Fibroblast of peridontal ligament (primary cell): ENCODE measurements at regions not wholly inside any gene's neighbourhood (a gene's known extent, or its start where the extent isn't known, plus 50 kb on each side); places are given as distances from the start of the nearest gene placed in this dataset.

Experiments used
- DNase-seq: peaks from one replicate; pipeline ENCODE4 v3.0.0-alpha.2; 2010; ENCODE audit errors: extremely low read depth

DNA sequence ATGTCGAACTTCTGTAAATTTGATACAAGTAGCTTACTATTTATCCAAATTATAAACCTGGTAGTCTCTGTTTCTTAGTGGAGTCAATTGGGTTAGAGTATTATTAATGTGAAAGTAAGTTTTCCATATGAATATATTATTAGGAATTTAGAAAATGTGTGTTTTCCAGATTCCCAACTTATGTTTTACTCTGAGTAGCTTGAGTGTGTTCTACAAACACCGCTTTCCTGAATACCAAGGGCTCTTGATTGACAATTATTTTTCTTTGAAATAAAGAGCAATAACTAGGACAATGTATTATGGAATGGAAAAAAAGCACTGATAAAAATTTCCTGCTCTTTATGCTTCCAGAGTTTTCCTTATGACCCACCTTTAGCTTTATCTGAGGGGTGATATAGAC, 233.6 kb downstream of the POSTN start:
- DNase-seq, result no peak

- peak; percentile 75 for DNase-seq
Observed at GRCh38 chr13:37364007-37364406, 234.6 kb downstream of the POSTN start.

DNA sequence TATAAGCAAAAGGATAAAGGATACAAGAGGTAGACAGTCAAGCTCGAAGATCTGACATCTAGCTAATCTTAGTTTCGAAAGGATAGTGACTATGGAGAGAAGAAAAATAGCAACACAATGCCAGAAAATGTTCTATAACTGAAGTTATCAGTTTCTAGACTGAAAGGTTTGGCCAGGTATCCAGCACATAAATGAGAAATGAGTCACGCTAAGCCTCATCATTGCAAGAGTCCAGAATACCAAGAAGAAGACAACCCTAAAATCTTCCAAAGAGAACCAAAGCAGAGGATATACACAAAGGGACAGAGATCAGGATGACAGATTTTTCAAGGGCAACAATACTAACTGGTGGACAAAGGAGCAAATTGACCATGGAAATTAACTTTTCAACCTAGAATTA, 237.0 kb downstream of the POSTN start:
- DNase-seq, result no peak

GRCh38 chr13:37360556-37360955, 238.0 kb downstream of the POSTN start:
- DNase-seq, result peak; percentile 36

DNA sequence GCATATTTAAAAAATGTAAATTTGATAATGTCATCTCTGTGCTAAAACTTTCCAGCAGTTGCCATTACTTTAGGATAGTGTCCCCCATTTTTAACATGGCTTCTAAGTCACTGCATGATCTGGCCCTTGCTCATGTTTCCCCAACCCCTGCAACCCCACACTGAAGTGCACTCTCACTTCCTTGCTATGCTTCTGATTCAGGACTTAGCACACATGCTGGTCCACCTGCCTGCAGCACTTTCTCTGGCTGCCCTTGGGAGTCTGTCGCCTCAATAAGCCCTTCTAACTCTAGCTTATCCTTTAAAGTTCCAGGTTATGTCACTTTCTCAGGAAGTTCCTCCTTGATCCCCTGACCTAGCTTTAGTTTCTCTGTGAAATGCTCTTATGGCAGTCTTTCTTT, 241.0 kb downstream of the POSTN start:
- no peak for DNase-seq

- no peak for DNase-seq
Observed at GRCh38 chr13:37353911-37354310, 244.7 kb downstream of the POSTN start.

- no peak for DNase-seq
Observed at GRCh38 chr13:37351211-37351610, 245.7 kb upstream of the CSNK1A1L start.

- no peak for DNase-seq
Observed at GRCh38 chr13:37349916-37350315, 244.5 kb upstream of the CSNK1A1L start.

DNA sequence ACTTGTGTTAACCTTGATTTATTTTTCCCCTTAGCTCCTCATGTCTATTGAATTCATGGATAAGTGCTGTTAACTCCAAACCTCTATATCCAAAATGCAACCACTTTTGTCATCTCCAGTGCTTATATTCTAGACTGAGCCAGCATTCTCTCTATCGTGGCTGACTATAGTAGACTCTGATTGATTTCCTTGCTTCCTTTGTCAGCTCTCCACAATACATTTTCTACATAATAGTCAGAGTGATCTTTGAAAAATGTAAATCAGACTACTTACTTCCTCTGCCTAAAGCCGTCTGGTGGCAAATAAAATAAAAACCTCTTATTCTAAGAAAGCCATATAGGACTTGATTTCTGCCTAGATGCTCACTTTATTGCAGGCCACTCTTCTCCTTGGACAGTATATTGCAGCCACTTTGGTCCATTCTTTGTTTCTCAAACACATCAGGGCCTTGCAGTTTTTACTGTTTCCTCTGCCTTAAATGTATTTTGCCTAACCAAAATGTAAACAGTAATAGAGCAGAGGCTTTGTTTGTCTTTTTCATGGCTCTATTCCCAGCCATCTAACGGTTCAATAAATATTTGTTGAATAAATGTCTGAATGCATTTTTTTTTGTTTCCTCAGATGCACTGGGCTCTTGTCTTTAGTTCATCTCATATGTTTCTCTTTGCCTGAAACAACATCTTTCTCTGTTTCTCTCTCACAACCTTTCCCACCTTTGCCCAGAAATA, 243.6 kb upstream of the CSNK1A1L start:
- DNase-seq, result peak; percentile 65

DNA sequence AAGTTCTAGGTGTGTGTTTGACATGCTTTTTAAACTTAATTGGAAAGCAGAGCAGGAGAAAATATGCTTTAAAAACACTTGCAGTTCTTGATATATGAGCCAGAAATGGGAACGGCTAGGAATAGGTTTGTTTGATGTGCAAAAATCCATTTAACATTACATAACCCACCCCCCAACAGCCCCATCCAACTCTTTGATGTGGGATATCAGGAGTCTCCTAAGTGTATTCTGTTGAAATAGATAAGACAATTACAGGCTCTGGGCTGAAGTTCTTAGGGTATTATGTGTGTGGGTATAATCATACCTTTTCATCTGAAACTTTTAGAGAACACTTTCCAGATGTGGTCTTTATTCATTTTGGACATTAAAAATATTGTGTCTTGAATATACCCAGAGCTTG, 240.4 kb upstream of the CSNK1A1L start:
- no peak for DNase-seq

DNA sequence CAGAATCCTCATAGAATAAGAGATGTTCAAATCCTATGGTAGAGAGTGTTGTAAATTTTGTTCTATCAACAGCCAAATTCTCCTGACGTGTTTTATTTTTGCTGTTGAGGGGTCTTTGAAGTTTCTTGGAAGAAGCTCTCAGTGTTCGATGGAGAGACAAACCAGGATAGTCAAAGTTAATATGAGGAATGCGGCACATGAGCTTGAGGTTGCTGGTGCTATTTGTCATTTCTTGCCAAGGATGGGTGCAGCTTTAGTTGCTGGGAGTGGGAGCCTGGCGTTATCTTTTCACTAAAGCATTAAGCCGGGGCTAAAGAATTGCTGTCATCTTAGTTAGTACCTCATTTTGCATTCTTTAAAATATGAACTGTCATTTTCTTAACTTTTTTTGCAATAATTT, 239.9 kb upstream of the CSNK1A1L start:
- no peak for DNase-seq

DNA sequence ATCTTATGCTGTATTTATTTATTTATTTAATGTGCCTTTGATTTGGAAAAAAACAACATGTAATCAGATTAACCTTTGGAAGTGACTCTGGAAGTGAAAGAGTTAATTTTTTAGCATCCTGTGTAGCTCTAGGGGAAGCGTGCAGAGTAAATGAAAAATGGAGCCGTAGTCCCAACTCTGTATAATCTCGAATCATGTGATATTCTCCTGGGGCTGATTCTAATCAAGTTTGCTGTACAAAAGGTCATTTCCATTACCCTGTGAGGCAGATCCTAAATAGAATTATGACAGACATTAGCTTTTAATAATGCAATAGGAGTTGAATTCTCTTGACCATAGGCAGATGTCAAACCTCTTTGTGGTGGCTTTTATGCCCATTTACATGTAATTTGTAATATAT, 238.6 kb upstream of the CSNK1A1L start:
- no peak for DNase-seq

DNA sequence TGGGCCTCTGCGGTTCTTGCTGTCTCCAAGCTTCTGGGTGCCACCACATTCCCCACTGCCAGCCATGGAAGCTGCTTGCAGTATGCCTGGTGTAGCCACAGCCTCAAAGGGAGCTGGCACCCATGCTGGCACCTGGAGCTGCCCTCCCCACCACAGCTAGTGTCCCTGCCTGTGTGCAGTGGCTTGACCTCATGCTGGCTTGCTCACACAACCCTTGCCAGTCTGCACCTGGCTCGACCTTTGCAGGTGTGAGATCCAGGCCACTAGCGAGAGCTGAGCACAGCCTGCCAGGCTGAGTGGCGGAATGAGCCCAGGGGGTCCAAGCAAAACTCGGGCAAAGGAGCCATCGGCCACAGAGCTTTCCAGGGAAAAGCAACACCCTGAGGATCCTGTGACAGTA, 236.7 kb upstream of the CSNK1A1L start:
- no peak for DNase-seq

DNA sequence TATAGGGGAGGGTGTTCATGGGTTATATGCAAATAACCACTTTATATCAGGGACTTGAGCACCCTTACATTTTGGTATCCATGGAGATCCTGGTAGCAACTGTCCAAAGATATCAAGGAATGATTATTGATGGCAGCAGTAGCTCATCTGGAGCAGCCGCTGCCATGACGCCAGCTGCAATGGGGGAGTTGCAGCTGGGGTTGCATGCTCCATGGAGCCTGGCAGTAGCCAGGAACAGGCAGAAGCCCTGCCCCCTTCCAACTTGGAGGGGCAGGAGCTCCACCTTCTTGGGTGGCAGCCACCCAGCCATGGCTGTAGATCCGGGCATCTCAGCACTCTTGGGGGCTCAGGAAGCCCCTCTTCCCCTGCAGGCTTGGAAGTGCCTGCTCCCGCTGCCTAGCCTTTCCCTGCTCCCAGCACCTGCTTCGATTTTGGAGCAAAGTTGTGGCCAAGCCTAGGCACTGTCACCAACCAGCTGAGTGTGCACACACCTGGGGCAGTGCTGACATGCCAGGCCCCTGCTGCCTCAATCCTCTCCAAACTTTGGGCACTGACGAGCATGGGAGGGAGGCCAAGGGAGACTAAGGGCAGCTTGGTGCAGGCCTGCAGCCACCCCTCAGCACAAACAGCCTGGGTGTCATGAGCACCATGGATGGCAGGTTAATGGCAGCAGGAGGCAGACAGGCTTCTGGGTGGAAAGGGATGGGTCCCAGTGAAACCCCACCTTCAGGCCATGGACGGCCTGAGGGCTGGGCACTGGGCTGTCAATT, 235.6 kb upstream of the CSNK1A1L start:
- no peak for DNase-seq

DNA sequence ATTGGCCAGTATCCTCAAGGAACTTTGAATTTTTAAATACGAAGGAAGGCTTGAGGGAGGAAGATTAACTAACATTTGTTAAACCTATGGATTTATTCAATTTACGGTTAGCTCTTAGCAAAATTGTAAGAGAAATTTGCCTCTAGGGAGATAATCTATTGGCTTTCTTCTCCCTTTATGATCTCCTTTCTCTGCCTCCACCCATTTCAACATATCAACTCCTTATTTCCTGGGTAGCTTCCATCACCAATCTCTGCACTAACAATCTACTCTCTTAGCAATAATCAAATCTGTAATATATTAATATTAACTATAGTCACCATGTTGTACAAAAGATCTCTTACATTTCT, 233.9 kb upstream of the CSNK1A1L start:
- no peak for DNase-seq

GRCh38 chr13:37338726-37339385, 233.4 kb upstream of the CSNK1A1L start:
- no peak for DNase-seq

DNA sequence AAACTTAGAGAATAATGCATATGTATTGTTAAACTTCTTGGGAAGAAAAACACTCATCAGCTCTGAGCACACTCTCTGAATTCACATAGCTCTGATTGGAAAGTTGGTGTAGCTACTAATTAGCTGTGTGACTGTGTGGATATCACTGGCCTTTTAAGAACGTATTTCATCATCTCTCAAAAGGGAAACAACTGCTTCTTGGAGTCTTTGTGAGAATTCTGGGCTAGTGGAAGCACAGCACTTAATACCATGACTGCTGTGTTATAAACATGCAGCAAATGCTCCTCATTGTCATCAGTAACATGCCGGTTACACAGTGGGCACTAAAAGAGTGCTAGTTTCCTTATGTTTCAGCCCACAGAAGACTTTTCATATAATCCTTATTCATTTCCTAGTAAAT, 220.9 kb upstream of the CSNK1A1L start:
- DNase-seq, result peak; percentile 49

GRCh38 chr13:37319031-37319443, 213.6 kb upstream of the CSNK1A1L start:
- no peak for DNase-seq

DNA sequence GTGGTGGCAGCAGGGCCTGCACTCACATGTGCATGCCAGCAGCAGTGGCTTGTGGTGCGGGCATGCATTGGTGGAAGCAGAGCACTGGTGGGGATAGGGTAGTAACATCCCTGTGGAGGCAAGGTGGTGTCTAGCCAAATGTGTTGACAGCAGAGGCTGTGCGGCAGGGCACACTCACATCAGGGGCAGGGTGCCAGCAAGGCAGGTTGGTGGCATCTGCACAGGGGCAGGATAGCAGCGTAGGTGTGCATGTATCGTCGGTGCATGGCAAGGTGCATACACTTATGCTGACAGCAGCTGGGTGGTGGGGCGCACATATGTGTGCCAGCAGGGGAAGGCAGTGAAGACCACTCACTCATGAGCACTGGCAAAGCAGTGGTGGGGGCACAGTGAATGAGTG, 211.5 kb upstream of the CSNK1A1L start:
- no peak for DNase-seq

DNA sequence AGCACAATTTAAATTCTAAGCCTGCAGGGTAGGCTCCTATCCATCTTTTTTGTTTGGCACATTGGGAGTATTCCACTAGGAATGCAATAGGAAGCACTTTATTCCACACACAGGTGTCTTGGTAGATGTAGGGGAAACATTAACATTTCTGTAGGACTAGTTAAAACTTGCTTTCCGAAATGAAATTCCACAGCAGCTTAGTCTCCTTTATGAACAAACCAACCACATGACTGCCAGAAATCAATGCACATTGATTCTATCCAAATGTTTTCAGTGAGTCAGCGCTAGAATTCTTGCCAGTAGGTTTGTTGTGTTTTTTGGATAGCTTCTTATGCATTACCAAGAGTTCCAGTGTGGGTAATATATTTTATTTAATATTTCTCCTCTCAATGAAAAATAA, 207.9 kb upstream of the CSNK1A1L start:
- DNase-seq, result peak; percentile 98

GRCh38 chr13:37306778-37307544, 201.5 kb upstream of the CSNK1A1L start:
- peak; percentile 97 for DNase-seq

DNA sequence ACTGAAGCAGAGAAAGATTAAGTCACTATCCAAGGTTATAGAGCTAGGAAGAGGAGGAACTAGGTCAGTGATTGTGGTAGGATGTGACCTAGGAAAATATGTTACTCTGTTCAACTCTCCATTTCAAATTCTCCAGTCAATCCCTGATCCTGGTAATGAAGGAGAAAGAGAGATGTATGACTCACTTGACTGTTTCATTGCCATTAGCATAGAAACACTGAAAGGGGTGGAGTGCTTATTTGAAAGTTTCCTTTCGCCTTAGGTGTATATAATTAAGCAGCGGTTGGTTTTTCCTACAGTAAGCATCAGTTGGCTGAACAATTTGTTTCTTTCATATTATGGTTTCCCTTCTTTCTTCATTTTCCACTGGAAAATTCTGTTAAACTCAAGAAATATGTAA, 198.1 kb upstream of the CSNK1A1L start:
- no peak for DNase-seq
